ENCODE measurements at regions not wholly inside any gene's neighbourhood (a gene's known extent, or its start where the extent isn't known, plus 50 kb on each side); places are given as distances from the start of the nearest gene placed in this dataset.

GRCh38 chr12:24701343-24701742 is 247.6 kb downstream of the BCAT1 start:
- TF ChIP-seq POLR2A (IDR thresholded peaks at IDR 0.05): no peak
- TF ChIP-seq, protein P1, sequence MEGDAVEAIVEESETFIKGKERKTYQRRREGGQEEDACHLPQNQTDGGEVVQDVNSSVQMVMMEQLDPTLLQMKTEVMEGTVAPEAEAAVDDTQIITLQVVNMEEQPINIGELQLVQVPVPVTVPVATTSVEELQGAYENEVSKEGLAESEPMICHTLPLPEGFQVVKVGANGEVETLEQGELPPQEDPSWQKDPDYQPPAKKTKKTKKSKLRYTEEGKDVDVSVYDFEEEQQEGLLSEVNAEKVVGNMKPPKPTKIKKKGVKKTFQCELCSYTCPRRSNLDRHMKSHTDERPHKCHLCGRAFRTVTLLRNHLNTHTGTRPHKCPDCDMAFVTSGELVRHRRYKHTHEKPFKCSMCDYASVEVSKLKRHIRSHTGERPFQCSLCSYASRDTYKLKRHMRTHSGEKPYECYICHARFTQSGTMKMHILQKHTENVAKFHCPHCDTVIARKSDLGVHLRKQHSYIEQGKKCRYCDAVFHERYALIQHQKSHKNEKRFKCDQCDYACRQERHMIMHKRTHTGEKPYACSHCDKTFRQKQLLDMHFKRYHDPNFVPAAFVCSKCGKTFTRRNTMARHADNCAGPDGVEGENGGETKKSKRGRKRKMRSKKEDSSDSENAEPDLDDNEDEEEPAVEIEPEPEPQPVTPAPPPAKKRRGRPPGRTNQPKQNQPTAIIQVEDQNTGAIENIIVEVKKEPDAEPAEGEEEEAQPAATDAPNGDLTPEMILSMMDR (IDR thresholded peaks at IDR 0.05): no peak
- no peak for TF ChIP-seq POLR2AphosphoS5 (IDR thresholded peaks at IDR 0.05)

All from upper lobe of left lung (tissue), 4 donors.